H9 (cell line): ENCODE measurements at regions not wholly inside any gene's neighbourhood (a gene's known extent, or its start where the extent isn't known, plus 50 kb on each side); places are given as distances from the start of the nearest gene placed in this dataset.

Experiments used
- DNase-seq: peaks from one replicate; pipeline ENCODE4 v3.0.0-alpha.2; 2017
- H2AFZ ChIP-seq: one replicate; pipeline ENCODE4 v1.6.1; 2013; ENCODE audit warnings: mild to moderate bottlenecking, low read length, control low read depth, moderate library complexity
- H2AK5ac ChIP-seq: 2 replicates; pipeline ENCODE4 v1.6.1; 2013; ENCODE audit warnings: low read length, control low read depth, mixed read lengths; ENCODE audit not compliant: insufficient read length
- H2BK120ac ChIP-seq: one replicate; pipeline ENCODE4 v1.6.1; 2013; ENCODE audit warnings: low read depth, mild to moderate bottlenecking, low read length, control low read depth, inconsistent platforms; ENCODE audit not compliant: poor library complexity, severe bottlenecking
- H2BK12ac ChIP-seq: 2 replicates; pipeline ENCODE4 v1.6.1; 2013; ENCODE audit warnings: low read length, control low read depth, mixed read lengths, low read depth; ENCODE audit not compliant: insufficient read length
- H2BK15ac ChIP-seq: 2 replicates; pipeline ENCODE4 v1.6.1; 2013; ENCODE audit warnings: low read depth, low read length, control low read depth
- H2BK20ac ChIP-seq: one replicate; pipeline ENCODE4 v1.6.1; 2013; ENCODE audit warnings: low read depth, mild to moderate bottlenecking, low read length, control low read depth, inconsistent platforms; ENCODE audit not compliant: poor library complexity, severe bottlenecking
- H2BK5ac ChIP-seq: 2 replicates; pipeline ENCODE4 v1.6.1; 2013; ENCODE audit warnings: low read length, control low read depth, mixed read lengths; ENCODE audit not compliant: insufficient read length
- H3K14ac ChIP-seq: 2 replicates; pipeline ENCODE4 v1.6.1; 2013; ENCODE audit warnings: low read length, control low read depth; ENCODE audit not compliant: insufficient read depth
- H3K18ac ChIP-seq: 2 replicates; pipeline ENCODE4 v1.6.1; 2013; ENCODE audit warnings: low read depth, mild to moderate bottlenecking, mixed read lengths, low read length, control low read depth; ENCODE audit not compliant: insufficient read length
- H3K23ac ChIP-seq: 2 replicates; pipeline ENCODE4 v1.6.1; 2013; ENCODE audit warnings: low read length, control low read depth, mixed read lengths, low read depth; ENCODE audit not compliant: insufficient read length
- H3K23me2 ChIP-seq: 2 replicates; pipeline ENCODE4 v1.6.1; 2013; ENCODE audit warnings: low read depth, mild to moderate bottlenecking, mixed read lengths, low read length, control low read depth; ENCODE audit not compliant: insufficient read length, poor library complexity, severe bottlenecking
- H3K27ac ChIP-seq: 2 replicates; pipeline ENCODE4 v1.5.1; 2013; ENCODE audit warnings: low read length, control low read depth, mixed read lengths, low read depth; ENCODE audit not compliant: insufficient read length
- H3K27me3 ChIP-seq: 2 replicates; pipeline ENCODE4 v1.6.1; 2013; ENCODE audit warnings: low read length, control low read depth, inconsistent platforms; ENCODE audit not compliant: insufficient read depth
- H3K4ac ChIP-seq: 2 replicates; pipeline ENCODE4 v1.6.1; 2013; ENCODE audit warnings: low read depth, mild to moderate bottlenecking, control low read depth, inconsistent platforms, low read length, moderate library complexity
- H3K4me1 ChIP-seq: 2 replicates; pipeline ENCODE4 v1.6.1; 2013; ENCODE audit warnings: low read length, control low read depth, inconsistent platforms; ENCODE audit not compliant: insufficient read depth
- H3K4me2 ChIP-seq: 2 replicates; pipeline ENCODE4 v1.6.1; 2013; ENCODE audit warnings: low read length, control low read depth, mixed read lengths; ENCODE audit not compliant: insufficient read length, insufficient read depth
- H3K56ac ChIP-seq: 2 replicates; pipeline ENCODE4 v1.6.1; 2013; ENCODE audit warnings: low read depth, mild to moderate bottlenecking, mixed read lengths, low read length, control low read depth; ENCODE audit not compliant: insufficient read length
- H3K79me1 ChIP-seq: 2 replicates; pipeline ENCODE4 v1.6.1; 2013; ENCODE audit warnings: low read depth, mild to moderate bottlenecking, moderate library complexity, low read length, control low read depth, inconsistent platforms; ENCODE audit not compliant: insufficient read depth, poor library complexity, severe bottlenecking
- H3K79me2 ChIP-seq: 2 replicates; pipeline ENCODE4 v1.6.1; 2013; ENCODE audit warnings: low read length, control low read depth, inconsistent platforms; ENCODE audit not compliant: insufficient read depth
- H3K9ac ChIP-seq: 2 replicates; pipeline ENCODE4 v1.6.1; 2013; ENCODE audit warnings: low read length, control low read depth, mixed read lengths; ENCODE audit not compliant: insufficient read length; ENCODE audit errors: extremely low read depth
- H3K9me3 ChIP-seq: one replicate; pipeline ENCODE4 v1.6.1; 2013; ENCODE audit warnings: low read depth, low read length, inconsistent platforms; ENCODE audit not compliant: control insufficient read depth
- H3T11ph ChIP-seq: one replicate; pipeline ENCODE4 v1.6.1; 2013; ENCODE audit warnings: mild to moderate bottlenecking, low read length, control low read depth, inconsistent platforms
- H4K20me1 ChIP-seq: one replicate; pipeline ENCODE4 v1.6.1; 2013; ENCODE audit not compliant: control insufficient read depth, insufficient read length, insufficient read depth
- H4K5ac ChIP-seq: 2 replicates; pipeline ENCODE4 v1.6.1; 2013; ENCODE audit warnings: low read depth, mild to moderate bottlenecking, mixed read lengths, low read length, control low read depth; ENCODE audit not compliant: insufficient read length
- H4K8ac ChIP-seq: replicated peaks from 2 replicates; pipeline ENCODE4 v1.6.1; 2013; ENCODE audit warnings: low read length, control low read depth, mixed read lengths, low read depth; ENCODE audit not compliant: insufficient read length
- H4K91ac ChIP-seq: 2 replicates; pipeline ENCODE4 v1.6.1; 2013; ENCODE audit warnings: low read depth, mild to moderate bottlenecking, moderate library complexity, mixed read lengths, low read length, control low read depth; ENCODE audit not compliant: insufficient read length
- H3K27ac Mint-ChIP-seq, 3 experiments: 2 replicates in 2 of 3; 3 replicates in 1 of 3; pipeline ENCODE4 v1.8.0; 2020 to 2021; ENCODE audit warnings: mixed read lengths in 3 of 3, mild to moderate bottlenecking in 1 of 3, moderate library complexity in 1 of 3
- H3K27me3 Mint-ChIP-seq: 2 replicates; pipeline ENCODE4 v1.8.0; 2021; ENCODE audit warnings: low read depth, mild to moderate bottlenecking, moderate library complexity, mixed read lengths
- H3K36me3 Mint-ChIP-seq, 3 experiments: 2 replicates in 2 of 3; 3 replicates in 1 of 3; pipeline ENCODE4 v1.8.0; 2020 to 2021; ENCODE audit warnings: low read depth in 3 of 3, mixed read lengths in 3 of 3; ENCODE audit not compliant: insufficient read depth in 1 of 3
- H3K4me1 Mint-ChIP-seq, 2 experiments: 2 replicates each; pipeline ENCODE4 v1.8.0; 2020; ENCODE audit warnings: mixed read lengths in 2 of 2
- H3K4me3 Mint-ChIP-seq, 2 experiments: 2 replicates in 1 of 2; 3 replicates in 1 of 2; pipeline ENCODE4 v1.8.0; 2020 to 2021; ENCODE audit warnings: mild to moderate bottlenecking in 2 of 2, mixed read lengths in 2 of 2, moderate library complexity in 1 of 2
- H3K9me3 Mint-ChIP-seq, 2 experiments: 2 replicates in 1 of 2; 3 replicates in 1 of 2; pipeline ENCODE4 v1.8.0; 2020; ENCODE audit warnings: mild to moderate bottlenecking in 2 of 2, mixed read lengths in 2 of 2, moderate library complexity in 1 of 2
- WGBS: extraction: QIAGEN DNeasy Blood & Tissue Kit; methylation state at CpG from one replicate; pipeline ENCODE4 v1.1.7; 2013; ENCODE audit warnings: missing lambda C conversion rate, low lambda C conversion rate, mixed read lengths; ENCODE audit not compliant: insufficient read length; ENCODE audit errors: extremely low coverage; 5-methylcytosine and 5-hydroxymethylcytosine counted together
- TF ChIP-seq, protein P1 (sequence below): fragments of 200-600 bp; sonication (generic); conservative IDR thresholded peaks from 3 replicates; pipeline ENCODE4 v1.8.0; 2021; ENCODE audit warnings: antibody characterized with exemption, mild to moderate bottlenecking

DNA sequence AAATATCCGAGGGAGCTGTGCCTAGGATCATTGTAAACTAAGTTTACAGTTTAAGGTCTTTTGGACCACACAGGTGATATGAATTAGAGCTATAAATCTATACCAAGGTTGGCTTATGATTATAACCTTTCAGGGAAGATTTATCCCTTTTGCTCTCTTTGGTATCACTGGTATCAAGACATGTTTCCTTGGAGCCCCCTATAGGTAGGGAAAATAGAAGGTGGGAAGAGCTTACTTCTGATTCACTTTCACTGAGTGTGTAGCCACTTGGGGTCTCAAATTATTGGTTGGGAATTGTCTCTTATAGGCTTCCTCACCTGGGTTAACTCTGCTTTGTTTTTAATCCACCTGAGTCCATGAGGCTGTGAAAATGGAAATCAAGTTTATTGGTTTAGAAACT is 262.1 kb upstream of the NR3C2 start:
- Histone ChIP-seq H3K4me2 (no peak overlapping the region), H4K20me1 (no peaks in the 10 kb centered on the region), H3K18ac (no peak overlapping the region), H2BK5ac (no peak overlapping the region), H3K14ac (no peak overlapping the region), H4K5ac (no peak overlapping the region), H3K9ac (no peak overlapping the region), H2AFZ (no peak overlapping the region), H3K4me1 (no peaks in the 10 kb centered on the region), H3K4ac (no peak overlapping the region), H2AK5ac (no peak overlapping the region), H3K79me1 (no peaks in the 10 kb centered on the region), H2BK12ac (no peak overlapping the region), H3K9me3 (no peaks in the 10 kb centered on the region), H2BK15ac (no peak overlapping the region), H3T11ph (no peak overlapping the region), H3K79me2 (no peaks in the 10 kb centered on the region), H4K8ac (no peak overlapping the region), H2BK20ac (no peak overlapping the region), H3K23me2 (no peaks in the 10 kb centered on the region), H4K91ac (no peak overlapping the region), H3K27ac (no peak overlapping the region), H3K56ac (no peak overlapping the region), H3K23ac (no peak overlapping the region), H2BK120ac (no peak overlapping the region), H3K27me3 (no peaks in the 10 kb centered on the region)
- H3K9me3 Mint-ChIP-seq: peaks cover 8 to 9% of the 10 kb centered on the region in 2 experiments
- no CpG with 5 or more reads among the region's 1 CpG for WGBS
- H3K4me3 Mint-ChIP-seq: no peak overlapping the region
- DNase-seq: no peak
- H3K36me3 Mint-ChIP-seq: peaks cover 0 to 7% (median 1%) of the 10 kb centered on the region in 3 experiments; a peak in 2 of 7 replicates
- TF ChIP-seq, protein P1, sequence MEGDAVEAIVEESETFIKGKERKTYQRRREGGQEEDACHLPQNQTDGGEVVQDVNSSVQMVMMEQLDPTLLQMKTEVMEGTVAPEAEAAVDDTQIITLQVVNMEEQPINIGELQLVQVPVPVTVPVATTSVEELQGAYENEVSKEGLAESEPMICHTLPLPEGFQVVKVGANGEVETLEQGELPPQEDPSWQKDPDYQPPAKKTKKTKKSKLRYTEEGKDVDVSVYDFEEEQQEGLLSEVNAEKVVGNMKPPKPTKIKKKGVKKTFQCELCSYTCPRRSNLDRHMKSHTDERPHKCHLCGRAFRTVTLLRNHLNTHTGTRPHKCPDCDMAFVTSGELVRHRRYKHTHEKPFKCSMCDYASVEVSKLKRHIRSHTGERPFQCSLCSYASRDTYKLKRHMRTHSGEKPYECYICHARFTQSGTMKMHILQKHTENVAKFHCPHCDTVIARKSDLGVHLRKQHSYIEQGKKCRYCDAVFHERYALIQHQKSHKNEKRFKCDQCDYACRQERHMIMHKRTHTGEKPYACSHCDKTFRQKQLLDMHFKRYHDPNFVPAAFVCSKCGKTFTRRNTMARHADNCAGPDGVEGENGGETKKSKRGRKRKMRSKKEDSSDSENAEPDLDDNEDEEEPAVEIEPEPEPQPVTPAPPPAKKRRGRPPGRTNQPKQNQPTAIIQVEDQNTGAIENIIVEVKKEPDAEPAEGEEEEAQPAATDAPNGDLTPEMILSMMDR: peak; percentile 59
- no peak overlapping the region for H3K27ac Mint-ChIP-seq
- H3K4me1 Mint-ChIP-seq: no peaks in the 10 kb centered on the region
- no peaks in the 10 kb centered on the region for H3K27me3 Mint-ChIP-seq
